ENCODE measurements at regions not wholly inside any gene's neighbourhood (a gene's known extent, or its start where the extent isn't known, plus 50 kb on each side); places are given as distances from the start of the nearest gene placed in this dataset.

GRCh38 chr14:98187281-98187680 is 1084.7 kb downstream of the BCL11B start:
- Histone ChIP-seq H3K27ac (ENCODE audit: low read length) (no peak overlapping the region), H3K4me3 (ENCODE audit: low read length) (no peak overlapping the region), H3K4me1 (ENCODE audit: insufficient read depth, low read length) (no peaks in the 10 kb centered on the region), H3K36me3 (ENCODE audit: insufficient read depth, low read depth, low read length) (no peaks in the 10 kb centered on the region), H3K27me3 (ENCODE audit: insufficient read depth, low read length) (no peaks in the 10 kb centered on the region), H3K9ac (ENCODE audit: low read depth, low read length) (no peak overlapping the region), H3K9me3 (ENCODE audit: insufficient read depth, low read depth, low read length) (no peaks in the 10 kb centered on the region)

GRCh38 chr14:98189062-98189461 is 1082.9 kb downstream of the BCL11B start:
- H3K4me3 ChIP-seq (ENCODE audit: low read length): no peak overlapping the region
- H3K9me3 ChIP-seq (ENCODE audit: insufficient read depth, low read depth, low read length): no peaks in the 10 kb centered on the region
- H3K36me3 ChIP-seq (ENCODE audit: insufficient read depth, low read depth, low read length): no peaks in the 10 kb centered on the region
- no peak overlapping the region for H3K27ac ChIP-seq (ENCODE audit: low read length)
- no peaks in the 10 kb centered on the region for H3K4me1 ChIP-seq (ENCODE audit: insufficient read depth, low read length)
- no peak overlapping the region for H3K9ac ChIP-seq (ENCODE audit: low read depth, low read length)
- H3K27me3 ChIP-seq (ENCODE audit: insufficient read depth, low read length): no peaks in the 10 kb centered on the region

GRCh38 chr14:98189511-98189910 is 1082.5 kb downstream of the BCL11B start:
- H3K4me3 ChIP-seq (ENCODE audit: low read length): no peak overlapping the region
- H3K36me3 ChIP-seq (ENCODE audit: insufficient read depth, low read depth, low read length): no peaks in the 10 kb centered on the region
- no peaks in the 10 kb centered on the region for H3K9me3 ChIP-seq (ENCODE audit: insufficient read depth, low read depth, low read length)
- H3K4me1 ChIP-seq (ENCODE audit: insufficient read depth, low read length): no peaks in the 10 kb centered on the region
- H3K27me3 ChIP-seq (ENCODE audit: insufficient read depth, low read length): no peaks in the 10 kb centered on the region
- H3K9ac ChIP-seq (ENCODE audit: low read depth, low read length): no peak overlapping the region
- no peak overlapping the region for H3K27ac ChIP-seq (ENCODE audit: low read length)

- Histone ChIP-seq H3K4me3 (ENCODE audit: low read length) (no peak overlapping the region), H3K4me1 (ENCODE audit: insufficient read depth, low read length) (no peaks in the 10 kb centered on the region; the same call in 1 of the 2 replicates), H3K9ac (ENCODE audit: low read depth, low read length) (no peak overlapping the region), H3K36me3 (ENCODE audit: insufficient read depth, low read depth, low read length) (no peaks in the 10 kb centered on the region), H3K27me3 (ENCODE audit: insufficient read depth, low read length) (no peaks in the 10 kb centered on the region), H3K9me3 (ENCODE audit: insufficient read depth, low read depth, low read length) (no peaks in the 10 kb centered on the region), H3K27ac (ENCODE audit: low read length) (no peak overlapping the region)
Measured at GRCh38 chr14:98189944-98190343, 1082.1 kb downstream of the BCL11B start.

GRCh38 chr14:98192946-98193345 is 1079.1 kb downstream of the BCL11B start:
- Histone ChIP-seq H3K4me1 (ENCODE audit: insufficient read depth, low read length) (peaks cover 5% of the 10 kb centered on the region; the same call in 1 of the 2 replicates), H3K36me3 (ENCODE audit: insufficient read depth, low read depth, low read length) (no peaks in the 10 kb centered on the region), H3K9me3 (ENCODE audit: insufficient read depth, low read depth, low read length) (no peaks in the 10 kb centered on the region), H3K27ac (ENCODE audit: low read length) (no peak overlapping the region), H3K9ac (ENCODE audit: low read depth, low read length) (no peak overlapping the region), H3K27me3 (ENCODE audit: insufficient read depth, low read length) (no peaks in the 10 kb centered on the region), H3K4me3 (ENCODE audit: low read length) (no peak overlapping the region)

GRCh38 chr14:98194821-98195220 is 1077.2 kb downstream of the BCL11B start:
- Histone ChIP-seq H3K9me3 (ENCODE audit: insufficient read depth, low read depth, low read length) (no peaks in the 10 kb centered on the region), H3K4me3 (ENCODE audit: low read length) (no peak overlapping the region), H3K36me3 (ENCODE audit: insufficient read depth, low read depth, low read length) (no peaks in the 10 kb centered on the region), H3K4me1 (ENCODE audit: insufficient read depth, low read length) (peaks cover 5% of the 10 kb centered on the region; the same call in 1 of the 2 replicates), H3K27ac (ENCODE audit: low read length) (no peak overlapping the region), H3K9ac (ENCODE audit: low read depth, low read length) (0 out of 2 replicates have a peak overlapping the region, but pooled peaks have one; percentile 21), H3K27me3 (ENCODE audit: insufficient read depth, low read length) (no peaks in the 10 kb centered on the region)

GRCh38 chr14:98195256-98195655 is 1076.7 kb downstream of the BCL11B start:
- no peak overlapping the region for H3K27ac ChIP-seq (ENCODE audit: low read length)
- H3K9ac ChIP-seq (ENCODE audit: low read depth, low read length): 0 out of 2 replicates have a peak overlapping the region, but pooled peaks have one; percentile 21
- no peaks in the 10 kb centered on the region for H3K36me3 ChIP-seq (ENCODE audit: insufficient read depth, low read depth, low read length)
- no peaks in the 10 kb centered on the region for H3K9me3 ChIP-seq (ENCODE audit: insufficient read depth, low read depth, low read length)
- no peak overlapping the region for H3K4me3 ChIP-seq (ENCODE audit: low read length)
- H3K27me3 ChIP-seq (ENCODE audit: insufficient read depth, low read length): no peaks in the 10 kb centered on the region
- H3K4me1 ChIP-seq (ENCODE audit: insufficient read depth, low read length): peaks cover 5% of the 10 kb centered on the region; the same call in 1 of the 2 replicates

- no peaks in the 10 kb centered on the region for H3K27me3 ChIP-seq (ENCODE audit: insufficient read depth, low read length)
- H3K4me1 ChIP-seq (ENCODE audit: insufficient read depth, low read length): peaks cover 5% of the 10 kb centered on the region; the same call in 1 of the 2 replicates
- H3K36me3 ChIP-seq (ENCODE audit: insufficient read depth, low read depth, low read length): no peaks in the 10 kb centered on the region
- H3K4me3 ChIP-seq (ENCODE audit: low read length): no peak overlapping the region
- H3K9ac ChIP-seq (ENCODE audit: low read depth, low read length): no peak overlapping the region
- H3K27ac ChIP-seq (ENCODE audit: low read length): no peak overlapping the region
- no peaks in the 10 kb centered on the region for H3K9me3 ChIP-seq (ENCODE audit: insufficient read depth, low read depth, low read length)
Measured at GRCh38 chr14:98197933-98198332, 1074.1 kb downstream of the BCL11B start.

GRCh38 chr14:98198385-98198784 is 1073.6 kb downstream of the BCL11B start:
- peaks cover 5% of the 10 kb centered on the region; the same call in 1 of the 2 replicates for H3K4me1 ChIP-seq (ENCODE audit: insufficient read depth, low read length)
- H3K9me3 ChIP-seq (ENCODE audit: insufficient read depth, low read depth, low read length): no peaks in the 10 kb centered on the region
- no peak overlapping the region for H3K27ac ChIP-seq (ENCODE audit: low read length)
- no peak overlapping the region for H3K9ac ChIP-seq (ENCODE audit: low read depth, low read length)
- H3K27me3 ChIP-seq (ENCODE audit: insufficient read depth, low read length): no peaks in the 10 kb centered on the region
- H3K4me3 ChIP-seq (ENCODE audit: low read length): no peak overlapping the region
- no peaks in the 10 kb centered on the region for H3K36me3 ChIP-seq (ENCODE audit: insufficient read depth, low read depth, low read length)

- Histone ChIP-seq H3K9me3 (ENCODE audit: insufficient read depth, low read depth, low read length) (no peaks in the 10 kb centered on the region), H3K36me3 (ENCODE audit: insufficient read depth, low read depth, low read length) (no peaks in the 10 kb centered on the region), H3K4me1 (ENCODE audit: insufficient read depth, low read length) (no peaks in the 10 kb centered on the region; the same call in 1 of the 2 replicates), H3K27me3 (ENCODE audit: insufficient read depth, low read length) (no peaks in the 10 kb centered on the region), H3K9ac (ENCODE audit: low read depth, low read length) (no peak overlapping the region), H3K27ac (ENCODE audit: low read length) (no peak overlapping the region), H3K4me3 (ENCODE audit: low read length) (no peak overlapping the region)
Measured at GRCh38 chr14:98200601-98201000, 1071.4 kb downstream of the BCL11B start.

- H3K9me3 ChIP-seq (ENCODE audit: insufficient read depth, low read depth, low read length): no peaks in the 10 kb centered on the region
- H3K9ac ChIP-seq (ENCODE audit: low read depth, low read length): no peak overlapping the region
- H3K4me3 ChIP-seq (ENCODE audit: low read length): no peak overlapping the region
- H3K36me3 ChIP-seq (ENCODE audit: insufficient read depth, low read depth, low read length): no peaks in the 10 kb centered on the region
- no peaks in the 10 kb centered on the region for H3K27me3 ChIP-seq (ENCODE audit: insufficient read depth, low read length)
- H3K27ac ChIP-seq (ENCODE audit: low read length): no peak overlapping the region
- H3K4me1 ChIP-seq (ENCODE audit: insufficient read depth, low read length): no peaks in the 10 kb centered on the region; the same call in 1 of the 2 replicates
Measured at GRCh38 chr14:98203421-98203820, 1068.6 kb downstream of the BCL11B start.

- no peak overlapping the region for H3K9ac ChIP-seq (ENCODE audit: low read depth, low read length)
- no peaks in the 10 kb centered on the region for H3K36me3 ChIP-seq (ENCODE audit: insufficient read depth, low read depth, low read length)
- no peak overlapping the region for H3K27ac ChIP-seq (ENCODE audit: low read length)
- no peaks in the 10 kb centered on the region for H3K27me3 ChIP-seq (ENCODE audit: insufficient read depth, low read length)
- H3K4me3 ChIP-seq (ENCODE audit: low read length): no peak overlapping the region
- H3K4me1 ChIP-seq (ENCODE audit: insufficient read depth, low read length): no peaks in the 10 kb centered on the region; the same call in 1 of the 2 replicates
- no peaks in the 10 kb centered on the region for H3K9me3 ChIP-seq (ENCODE audit: insufficient read depth, low read depth, low read length)
Measured at GRCh38 chr14:98204139-98204538, 1067.9 kb downstream of the BCL11B start.
